ENCODE measurements at regions not wholly inside any gene's neighbourhood (a gene's known extent, or its start where the extent isn't known, plus 50 kb on each side); places are given as distances from the start of the nearest gene placed in this dataset.

GRCh38 chr6:95240514-95240913, 336.8 kb upstream of the MANEA start:
- TF ChIP-seq CTCF (IDR thresholded peaks at IDR 0.05) (no peak), POLR2A (IDR thresholded peaks at IDR 0.05) (no peak)

All from prostate gland (tissue), 2 donors.